Stimulated activated CD4-positive, alpha-beta T cell treated with anti-CD3 and anti-CD28 coated beads, Interleukin-1b, Interleukin-23, amount 100 ng/mL, for 4 hours (primary cell): ENCODE measurements at regions not wholly inside any gene's neighbourhood (a gene's known extent, or its start where the extent isn't known, plus 50 kb on each side); places are given as distances from the start of the nearest gene placed in this dataset.
"Not testable (repeated sequence)": the region's sequence is repeated elsewhere in the genome, so short reads cannot be mapped to it uniquely, and the experiment has no call there.

Experiments used
- DNase-seq, 2 donors: peaks; one replicate each; pipeline ENCODE4 v3.0.0-alpha.2; 2020; ENCODE audit warnings: low read depth in 2 of 2

DNA sequence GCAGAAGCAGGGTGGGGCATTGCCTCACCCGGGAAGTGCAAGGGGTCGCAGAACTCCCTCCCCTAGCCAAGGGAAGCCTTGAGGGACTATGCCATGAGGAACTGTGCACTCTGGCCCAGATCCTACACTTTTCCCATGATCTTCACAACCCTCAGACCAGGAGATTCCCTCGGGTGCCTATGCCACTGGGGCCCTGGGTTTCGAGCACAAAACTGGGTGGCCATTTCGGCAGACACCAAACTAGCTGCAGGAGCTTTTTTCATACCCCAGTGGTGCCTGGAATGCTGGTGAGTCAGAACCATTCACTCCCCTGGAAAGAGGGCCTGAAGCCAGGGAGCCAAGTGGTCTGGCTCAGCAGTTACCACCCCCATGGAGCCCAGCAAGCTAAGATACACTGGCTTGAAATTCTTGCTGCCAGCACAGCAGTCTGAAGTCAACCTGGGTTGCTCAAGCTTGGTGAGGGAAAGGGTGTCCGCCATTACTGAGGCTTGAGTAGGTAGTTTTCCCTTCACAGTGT is 573.7 kb upstream of the ANO3 start:
- DNase-seq, result no peak

DNA sequence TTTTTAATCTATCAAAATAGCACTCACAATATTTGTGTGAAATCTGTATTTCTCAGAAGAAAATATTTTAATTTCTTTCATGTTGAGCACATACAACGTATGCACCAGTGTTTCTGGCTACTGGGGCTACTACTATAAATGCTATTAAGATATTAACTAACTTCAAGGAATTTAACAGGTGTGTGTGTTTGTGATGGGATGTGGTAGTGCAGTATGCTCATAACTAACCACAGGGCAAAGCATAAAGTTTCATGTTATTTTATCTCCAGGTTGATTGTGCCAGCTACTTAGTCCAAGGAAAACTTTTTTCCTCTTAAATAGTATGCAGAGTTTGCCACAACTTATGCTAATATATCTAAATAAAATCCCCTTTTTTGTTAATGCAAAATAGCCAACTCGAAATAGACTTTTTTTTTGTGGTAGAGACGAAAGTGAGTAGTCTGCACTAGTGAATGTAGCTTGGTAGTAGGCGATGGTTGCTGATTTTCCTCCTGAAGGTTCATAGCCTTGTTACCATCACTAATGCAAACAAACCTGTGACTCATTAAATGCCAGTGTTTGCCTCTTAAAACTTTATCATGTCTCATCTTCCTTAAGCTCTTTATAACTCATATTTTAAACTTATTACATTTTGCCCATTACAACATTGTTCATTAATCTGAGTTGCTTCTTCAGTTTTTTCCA is 565.5 kb upstream of the ANO3 start:
- DNase-seq, result no peak

DNA sequence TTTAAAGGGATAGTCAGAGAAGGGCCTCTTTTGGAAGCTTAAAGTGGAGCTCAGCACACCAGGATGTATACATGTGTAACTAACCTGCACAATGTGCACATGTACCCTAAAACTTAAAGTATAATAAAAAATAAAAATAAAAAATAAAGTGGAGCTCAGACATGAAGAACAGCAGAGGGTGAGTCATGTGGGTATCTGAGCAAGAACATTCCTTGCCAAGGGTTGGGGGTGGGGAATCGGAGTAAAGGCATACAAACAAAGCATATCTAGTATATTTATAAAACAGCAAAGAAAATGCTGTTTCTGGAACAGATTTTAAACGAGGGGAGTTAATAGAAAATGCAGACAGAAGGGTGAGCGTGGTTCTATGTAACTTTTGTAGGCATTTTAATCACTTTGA is 562.6 kb upstream of the ANO3 start:
- DNase-seq, result no peak

DNA sequence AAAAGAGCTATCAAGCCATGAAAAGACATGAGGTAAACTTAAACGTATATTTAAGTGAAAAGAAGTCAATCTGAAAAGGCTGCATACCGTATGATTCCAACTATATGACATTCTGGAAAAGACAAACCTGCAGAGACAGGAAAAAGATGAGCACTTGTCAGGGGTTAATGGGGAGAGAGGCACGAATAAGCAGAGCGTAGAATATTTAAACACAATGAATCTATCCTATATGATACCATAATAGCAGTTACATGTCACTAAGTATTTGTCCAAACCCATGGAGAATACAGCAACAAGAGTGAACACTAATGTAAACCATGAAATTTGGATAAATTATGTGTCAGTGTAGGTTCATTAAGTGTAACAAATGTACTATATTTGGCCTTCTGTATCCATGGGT is 560.3 kb upstream of the ANO3 start:
- DNase-seq, result no peak

DNA sequence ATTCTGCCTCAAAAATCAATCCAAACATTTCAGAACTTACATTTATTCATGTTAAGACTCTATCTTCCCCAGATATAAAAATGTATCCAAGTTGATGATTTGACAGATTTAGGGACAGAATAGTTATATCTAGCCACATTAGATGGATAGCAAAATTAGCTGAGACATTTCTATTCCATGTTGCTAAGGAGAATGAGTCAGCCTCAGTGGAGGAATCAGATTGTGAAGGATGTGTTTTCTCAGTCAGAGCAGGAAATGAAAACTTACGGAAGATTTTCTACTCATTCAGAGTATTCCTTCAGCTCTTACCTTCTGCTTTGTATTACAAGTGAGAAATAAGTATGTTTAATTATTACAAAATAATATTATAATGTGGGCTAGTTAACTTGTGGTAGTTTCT is 556.3 kb upstream of the ANO3 start:
- no peak for DNase-seq

DNA sequence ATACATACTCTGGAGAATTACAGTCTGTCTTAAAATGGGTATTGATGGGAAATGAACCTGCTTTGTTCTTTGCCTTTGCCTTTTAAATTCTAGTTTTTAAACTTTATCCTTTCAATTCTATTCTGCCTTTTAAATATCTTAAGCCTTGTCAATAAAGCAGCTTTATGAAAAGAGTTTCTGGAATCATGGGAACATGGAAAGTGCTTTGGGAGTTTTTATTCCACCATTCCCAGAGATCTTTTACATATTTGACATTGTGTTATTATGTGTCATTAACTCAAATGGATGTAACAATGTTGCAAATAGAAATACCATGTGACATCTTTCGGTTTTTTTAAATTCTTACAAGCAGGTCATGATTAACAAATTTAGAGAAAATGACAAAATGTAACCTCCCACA is 555.7 kb upstream of the ANO3 start:
- no peak for DNase-seq

DNA sequence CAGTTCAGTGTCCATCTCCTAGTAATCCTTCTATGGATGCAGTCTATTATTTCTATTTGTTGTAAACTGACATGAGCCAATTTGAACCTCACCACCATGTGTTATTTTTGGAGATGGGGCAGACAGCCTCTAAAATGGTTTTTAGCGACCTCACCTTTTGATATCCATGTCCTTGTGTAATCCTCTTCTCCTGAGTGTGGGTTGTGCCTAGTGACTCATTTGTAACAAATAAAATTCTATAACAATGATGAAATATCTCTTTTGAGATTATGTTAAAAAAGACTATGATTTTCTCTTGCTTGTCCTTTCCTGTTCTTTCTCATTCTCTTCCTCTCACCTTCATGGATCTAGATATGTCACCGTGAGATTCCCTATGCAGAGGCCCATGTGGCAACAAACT is 554.6 kb upstream of the ANO3 start:
- DNase-seq, result no peak

DNA sequence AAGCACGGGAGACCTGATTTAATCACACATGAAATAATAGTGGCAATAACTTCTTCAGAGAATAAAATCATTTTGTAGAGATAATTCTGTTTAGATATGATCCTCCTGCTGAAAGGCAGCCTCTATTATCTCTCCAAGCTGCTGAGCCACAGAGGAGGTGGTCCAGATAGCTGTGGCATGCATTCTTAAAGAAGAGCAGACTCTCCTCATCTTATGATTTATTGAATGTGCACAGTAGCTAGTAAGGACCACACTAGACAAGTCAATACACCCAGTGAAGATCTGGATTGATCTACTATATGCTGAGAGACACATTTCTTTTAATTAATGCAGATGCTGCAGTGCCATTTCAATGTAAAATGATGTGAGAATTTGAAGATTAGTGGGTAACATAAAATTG is 552.9 kb upstream of the ANO3 start:
- no peak for DNase-seq

DNA sequence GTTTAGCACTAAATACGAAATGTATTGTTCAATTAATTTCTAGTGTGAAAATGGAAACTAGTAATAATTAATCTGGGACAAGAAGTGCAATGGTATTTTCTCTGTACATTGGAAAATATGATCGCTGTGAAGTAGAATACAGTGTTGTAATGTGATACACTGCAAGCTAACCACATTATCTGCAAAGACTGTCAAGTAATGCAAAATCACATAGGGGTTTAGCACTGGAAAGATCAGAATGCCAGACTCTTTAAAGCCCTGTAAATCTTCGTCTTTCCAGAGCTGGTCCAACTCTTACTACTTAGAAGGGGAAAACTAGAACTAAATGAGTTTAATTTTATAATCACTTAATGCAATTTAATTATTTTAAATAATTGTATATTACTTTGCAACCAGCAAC is 544.5 kb upstream of the ANO3 start:
- no peak for DNase-seq

DNA sequence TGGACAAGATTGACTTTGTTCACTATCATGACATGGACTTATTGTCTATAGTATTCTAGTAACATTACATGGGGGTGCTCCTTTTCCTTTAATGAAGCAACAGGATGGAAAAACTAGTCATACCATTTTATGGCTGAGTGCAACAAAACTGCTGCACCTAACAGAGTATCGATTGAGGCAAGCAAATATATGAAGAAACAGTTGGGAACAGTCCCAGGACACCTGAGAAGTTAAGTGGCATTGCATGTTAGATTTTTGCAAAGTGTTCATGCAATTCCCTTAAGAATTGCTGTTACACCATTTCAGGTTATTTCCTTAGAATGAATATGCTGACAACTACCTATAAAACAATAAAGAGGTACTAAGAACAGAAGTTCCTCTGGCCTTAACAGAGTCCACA is 541.5 kb upstream of the ANO3 start:
- no peak for DNase-seq

DNA sequence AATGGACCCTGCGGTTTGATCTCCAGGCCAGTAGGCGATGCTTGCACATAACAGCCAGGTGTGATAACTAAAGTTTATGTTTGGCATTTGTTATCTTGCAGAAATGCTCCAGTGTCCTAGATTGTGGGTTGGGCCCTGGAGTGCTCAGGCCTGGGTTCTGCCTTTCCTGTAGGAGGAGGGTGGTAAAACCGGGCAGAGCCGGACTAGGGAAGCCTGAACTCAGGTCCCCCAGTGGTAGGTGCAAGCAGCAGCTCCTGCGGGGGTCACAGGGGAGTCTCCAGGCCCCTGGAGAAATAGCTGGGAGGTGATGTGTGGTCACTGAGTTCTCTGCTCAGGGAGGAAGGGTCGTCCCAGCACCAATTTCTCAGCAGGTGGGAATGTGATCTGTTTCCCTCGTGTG is 538.3 kb upstream of the ANO3 start:
- DNase-seq, result no peak

DNA sequence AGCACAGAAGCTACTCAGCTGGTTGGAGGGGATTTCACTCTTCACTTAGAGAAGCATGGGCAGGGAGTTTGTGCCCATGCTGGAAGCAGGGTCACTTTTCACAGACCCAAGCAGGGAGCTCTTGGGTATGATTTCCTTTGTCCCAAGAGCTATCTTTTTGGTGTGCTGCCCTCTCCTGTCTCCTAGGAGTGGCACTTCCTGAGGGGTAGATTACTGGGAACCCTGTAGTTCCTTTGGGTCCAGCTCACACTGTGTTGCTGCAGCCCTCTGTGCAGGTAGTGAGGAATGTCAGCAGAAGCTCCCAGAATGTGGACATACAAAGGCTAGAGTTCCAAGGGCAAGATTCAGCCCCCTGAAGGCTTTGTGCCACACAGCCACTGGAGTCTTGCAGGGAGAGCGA is 537.1 kb upstream of the ANO3 start:
- no peak for DNase-seq

DNA sequence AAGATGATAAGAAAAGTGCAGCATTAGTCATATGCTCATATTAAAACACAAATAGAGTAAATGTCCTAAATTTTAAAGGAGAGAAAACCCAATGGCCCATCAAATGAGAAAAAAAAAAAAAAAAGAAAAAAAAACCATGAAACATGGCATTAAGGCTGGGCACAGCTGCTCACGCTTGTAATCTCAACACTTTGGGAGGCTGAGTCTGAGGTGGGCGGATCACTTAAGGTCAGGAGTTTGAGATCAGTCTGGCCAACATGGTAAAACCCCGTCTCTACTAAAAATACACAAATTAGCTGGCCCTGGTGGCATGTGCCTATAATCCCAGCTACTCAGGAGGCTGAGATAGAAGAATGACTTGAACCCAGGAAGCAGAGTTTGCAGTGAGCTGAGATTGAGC is 515.5 kb upstream of the ANO3 start:
- DNase-seq, result no peak

DNA sequence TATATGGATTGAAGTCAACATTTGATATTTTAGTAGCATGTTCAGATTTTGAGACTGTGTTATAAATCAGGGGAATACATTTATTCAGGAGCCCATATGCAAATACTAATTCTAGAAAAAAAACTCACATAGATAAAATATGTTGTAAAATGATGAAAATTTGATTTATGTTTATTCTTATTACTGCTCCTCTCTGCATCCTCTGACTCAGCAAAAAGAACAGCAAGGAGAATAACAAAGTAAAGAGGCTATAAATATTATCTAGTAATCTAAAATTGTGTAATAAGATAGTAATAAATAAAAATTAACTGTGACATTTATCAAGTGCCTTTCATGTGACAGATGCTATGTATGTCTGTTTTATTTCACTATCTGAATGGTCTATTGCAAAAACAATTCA is 507.2 kb upstream of the ANO3 start:
- DNase-seq, result no peak

DNA sequence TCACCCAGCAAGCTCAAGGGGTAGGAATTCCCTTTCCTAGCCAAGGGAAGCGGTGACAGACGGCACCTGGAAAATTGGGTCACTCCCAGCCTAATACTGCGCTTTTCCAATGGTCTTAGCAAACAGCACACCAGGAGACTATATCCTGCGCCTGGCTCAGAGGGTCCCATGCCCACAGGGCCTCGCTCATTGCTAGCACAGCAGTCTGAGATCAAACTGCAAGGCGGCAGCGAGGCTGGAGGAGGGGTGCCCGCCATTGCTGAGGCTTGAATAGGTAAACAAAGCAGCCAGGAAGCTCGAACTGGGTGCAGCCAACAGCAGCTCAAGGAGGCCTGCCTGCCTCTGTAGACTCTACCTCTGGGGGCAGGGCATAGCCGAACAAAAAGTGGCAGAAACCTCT is 500.4 kb upstream of the ANO3 start:
- not testable (repeated sequence) for DNase-seq

DNA sequence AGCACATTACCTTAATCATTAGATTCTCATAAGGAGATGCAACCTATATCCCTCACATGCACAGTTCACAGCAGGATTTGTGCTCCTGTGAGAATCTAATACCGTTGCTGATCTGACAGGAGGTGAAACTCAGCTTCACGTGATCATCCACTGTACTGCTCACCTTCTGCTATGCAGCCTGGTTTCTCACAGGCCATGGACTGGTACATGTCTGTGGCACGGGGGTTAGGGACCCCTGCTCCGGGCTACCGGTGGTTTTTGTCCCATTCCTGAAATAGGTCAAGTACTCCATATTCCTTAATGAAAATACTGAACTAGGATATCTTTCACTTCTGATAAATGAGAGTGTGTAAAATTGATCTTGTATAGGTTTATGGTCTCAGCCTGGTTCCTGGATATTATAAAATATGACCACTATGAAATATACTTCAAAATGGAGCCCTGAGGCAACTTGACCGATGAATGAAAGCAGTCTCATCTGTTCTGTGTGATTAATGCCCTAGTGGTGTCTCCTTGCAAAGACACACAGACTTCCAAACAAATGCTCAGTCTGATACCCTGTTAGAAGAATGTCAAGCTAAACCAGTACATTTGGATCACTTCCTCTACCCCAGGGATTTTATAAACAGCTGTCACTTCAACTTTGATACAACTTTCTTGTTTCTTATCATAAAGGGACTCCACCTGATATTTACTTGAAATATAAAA is 492.9 kb upstream of the ANO3 start:
- DNase-seq, result no peak

DNA sequence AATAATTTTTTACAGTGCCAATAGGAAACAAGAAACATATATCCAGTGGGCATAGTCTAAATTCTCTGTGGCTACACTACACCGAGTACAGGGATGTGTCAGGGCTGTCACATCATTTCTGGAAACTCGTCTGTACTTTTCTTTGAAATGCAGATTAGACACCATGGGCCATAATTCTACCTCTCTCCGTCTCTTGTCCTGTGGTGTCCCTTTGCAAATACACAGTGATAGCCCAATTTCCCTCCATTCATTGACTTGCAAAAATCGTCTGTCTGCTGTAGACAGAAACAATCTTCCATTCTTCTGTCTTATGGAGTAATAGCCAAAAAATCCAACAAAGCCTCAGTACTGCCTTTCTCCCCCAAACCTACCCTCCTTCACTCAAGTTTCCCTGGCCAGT is 487.1 kb upstream of the ANO3 start:
- DNase-seq, result no peak

DNA sequence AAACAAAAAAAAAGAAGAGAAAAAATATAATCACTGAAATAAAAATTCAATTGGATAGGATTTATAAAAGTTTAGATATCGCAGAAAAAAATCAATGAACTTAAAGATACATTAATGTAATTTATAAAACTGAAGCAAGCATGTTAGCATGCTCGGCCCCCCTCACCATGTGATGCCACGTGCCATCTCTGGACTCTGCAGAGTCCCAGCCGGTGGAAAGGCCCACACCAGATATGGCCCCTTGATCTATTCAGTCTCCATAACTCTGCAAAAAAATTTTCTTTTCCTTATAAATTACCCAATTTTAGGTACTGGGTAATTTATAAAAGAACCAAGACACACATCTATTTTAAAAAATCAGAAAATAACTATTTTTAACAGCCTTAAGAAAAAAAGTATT is 476.0 kb upstream of the ANO3 start:
- DNase-seq, result no peak

DNA sequence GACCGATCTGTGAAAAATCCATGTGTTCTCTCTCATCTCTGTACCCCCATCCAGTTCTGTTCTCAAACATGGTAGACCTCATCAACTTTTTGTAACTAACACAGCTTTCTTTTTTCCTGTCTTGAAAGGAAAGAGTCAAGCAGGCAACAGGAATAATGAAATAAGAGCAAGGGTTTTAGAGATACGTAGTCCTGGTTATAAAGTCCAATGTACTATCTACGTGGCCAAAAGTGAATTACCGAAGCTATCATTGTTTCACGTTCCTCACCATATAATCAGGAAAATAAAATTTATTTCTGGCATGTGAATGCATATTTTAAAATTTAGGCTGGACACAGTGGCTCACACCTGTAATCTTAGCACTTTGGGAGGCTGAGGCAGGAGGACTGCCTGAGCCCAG is 472.2 kb upstream of the ANO3 start:
- no peak for DNase-seq

DNA sequence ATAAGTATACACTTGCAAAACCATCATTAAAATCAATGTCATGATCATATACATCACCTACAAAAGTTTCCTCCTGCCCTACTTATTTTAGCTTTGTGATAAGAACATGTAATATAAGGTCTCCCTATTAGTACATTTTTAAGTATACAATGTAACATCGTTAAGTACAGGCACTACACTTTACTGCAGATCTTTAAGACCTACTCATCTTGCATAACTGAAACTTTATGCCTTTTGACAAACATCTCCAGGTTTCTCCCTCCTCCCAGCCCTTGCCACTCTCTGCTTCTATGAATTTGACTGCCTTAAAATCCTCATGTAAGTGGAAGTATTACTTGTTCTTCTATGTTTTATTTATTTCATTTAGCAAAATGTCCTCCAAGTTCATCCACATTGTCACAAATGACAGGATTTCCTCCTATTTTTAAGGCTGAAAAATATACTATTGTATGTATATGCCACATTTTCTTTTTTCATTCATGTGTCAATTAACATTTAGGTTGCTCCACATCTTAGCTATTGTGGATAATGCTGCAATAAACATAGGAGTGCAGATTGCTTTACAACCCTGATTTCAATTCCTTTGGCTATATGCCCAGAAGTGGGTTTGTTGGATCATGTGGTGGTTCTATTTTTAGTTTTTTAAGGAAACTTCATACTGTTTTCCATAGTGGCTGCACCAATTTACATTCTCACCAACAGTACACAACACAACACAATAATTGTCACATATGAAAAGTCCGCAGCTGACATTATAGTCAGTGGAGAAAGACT is 471.1 kb upstream of the ANO3 start:
- DNase-seq, result no peak

DNA sequence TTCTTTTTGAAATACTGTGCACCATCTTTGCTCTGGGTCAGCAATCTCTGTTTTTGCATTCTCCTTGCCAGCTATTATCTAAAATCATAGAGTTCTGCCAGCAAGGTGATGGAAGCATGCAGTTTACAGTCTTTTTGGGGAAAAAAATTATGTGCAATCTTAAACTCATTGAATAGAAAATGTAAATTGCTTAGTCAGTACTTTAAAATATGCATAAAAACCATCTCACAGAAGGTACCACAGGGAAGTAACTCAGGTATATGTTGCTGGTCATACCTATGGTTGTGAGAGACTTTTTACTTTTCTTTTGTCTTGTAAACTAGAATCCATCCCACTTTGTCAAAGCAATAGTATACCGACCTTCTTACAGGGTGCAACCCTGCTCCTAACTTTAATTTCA is 469.8 kb upstream of the ANO3 start:
- no peak for DNase-seq

DNA sequence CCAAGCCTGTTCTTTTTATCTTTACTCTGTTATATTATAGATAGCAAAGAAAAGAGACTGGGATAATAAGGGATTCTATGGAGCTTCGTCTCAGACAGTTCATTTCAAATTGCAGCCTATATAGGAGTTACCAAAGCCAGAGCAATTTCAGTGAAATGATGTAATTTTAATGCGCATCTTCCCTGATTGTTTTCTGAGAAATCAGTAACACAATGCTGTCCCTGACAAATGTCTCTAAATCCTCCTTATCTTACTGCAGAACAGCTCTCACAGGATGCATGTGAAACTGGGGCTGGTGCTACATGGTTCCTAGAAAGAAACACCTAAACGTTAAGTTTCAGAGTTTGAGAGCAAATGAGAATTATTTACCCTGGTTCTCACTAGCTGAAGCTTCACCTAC is 467.9 kb upstream of the ANO3 start:
- DNase-seq, result no peak

DNA sequence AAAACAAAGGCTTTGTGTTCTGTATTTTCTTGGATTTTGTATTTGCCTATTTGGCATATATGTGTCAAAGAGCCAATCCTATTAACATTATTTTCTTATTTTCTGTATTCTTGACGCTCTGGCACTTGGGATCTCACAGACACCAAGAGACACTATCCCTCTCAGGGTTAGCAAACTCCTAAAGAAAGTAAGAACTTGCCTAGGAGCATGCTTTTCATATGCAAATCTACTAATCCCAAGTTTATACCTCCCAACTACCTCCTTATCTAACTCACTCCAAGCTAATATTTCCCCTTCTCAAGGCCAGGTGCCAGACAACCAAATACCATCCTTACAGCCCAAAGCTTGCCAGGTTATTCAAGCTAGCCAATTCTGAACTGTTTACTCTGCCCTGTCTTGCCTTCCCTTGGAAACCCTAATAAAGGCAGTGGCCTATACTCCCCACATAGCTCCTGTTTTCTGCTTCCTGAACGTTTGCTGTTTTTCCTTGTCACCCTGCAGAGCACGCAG is 455.4 kb upstream of the ANO3 start:
- DNase-seq, result no peak
